Astrocyte of the spinal cord (primary cell): ENCODE measurements at regions not wholly inside any gene's neighbourhood (a gene's known extent, or its start where the extent isn't known, plus 50 kb on each side); places are given as distances from the start of the nearest gene placed in this dataset.

ENCODE experiments used
- DNase-seq: peaks from one replicate; pipeline ENCODE4 v3.0.0; 2011; ENCODE audit warnings: low read depth, low spot score
- H3K4me3 ChIP-seq: 2 replicates; pipeline ENCODE4 v1.5.1; 2011; ENCODE audit warnings: low read depth, mild to moderate bottlenecking, low read length, moderate library complexity
- in situ Hi-C: cut with HindIII; loops from 2 replicates; pipeline ENCODE4 v1.10.0; 2017; ENCODE audit warnings: low sequenced_read_pairs
- TF ChIP-seq, protein P1 (sequence below): IDR thresholded peaks from 2 replicates; pipeline ENCODE4 v1.5.1; 2012; ENCODE audit warnings: low read depth, mild to moderate bottlenecking, low read length, inconsistent platforms

DNA sequence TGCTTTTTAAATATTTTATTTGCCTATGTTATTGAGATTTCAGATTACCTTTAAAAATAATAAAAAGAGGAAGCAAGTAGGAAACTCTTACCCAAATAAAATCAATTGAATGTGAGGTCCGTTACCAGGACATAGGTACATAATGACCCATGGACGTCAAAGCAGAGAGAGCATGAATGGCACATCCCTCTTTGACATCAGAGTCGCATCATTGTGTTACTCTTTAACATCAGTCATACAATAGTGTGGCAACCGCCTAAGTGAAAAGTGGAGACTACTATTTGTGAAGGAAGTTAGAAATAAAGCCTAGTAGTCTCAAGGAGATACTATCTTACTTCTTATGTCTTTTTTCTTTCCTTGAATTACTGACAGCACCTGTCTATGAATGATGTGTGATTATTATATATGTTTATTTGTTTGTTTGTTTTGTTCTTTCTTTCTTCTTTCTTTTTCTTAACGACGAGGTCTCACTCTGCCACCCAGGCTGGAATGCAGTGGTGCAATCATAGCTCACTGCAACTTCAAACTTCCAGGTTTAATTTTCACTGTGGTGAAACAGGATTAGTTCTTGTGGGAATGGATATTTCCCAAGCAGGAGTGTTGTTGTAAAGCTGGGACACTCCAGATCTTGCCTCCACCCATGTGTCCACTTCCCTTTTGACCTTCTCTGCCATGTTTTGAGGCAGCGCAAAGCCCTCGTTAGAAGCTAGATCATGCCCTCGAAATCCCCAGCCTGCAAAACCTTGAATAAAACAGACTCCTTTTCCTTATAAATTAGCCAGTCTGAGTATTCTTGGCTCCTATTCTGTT lies 407.2 kb upstream of the NETO1 start:
- no peak for DNase-seq
- no peak overlapping the region for H3K4me3 ChIP-seq
- in situ Hi-C loops: no loop called here
- TF ChIP-seq, protein P1, sequence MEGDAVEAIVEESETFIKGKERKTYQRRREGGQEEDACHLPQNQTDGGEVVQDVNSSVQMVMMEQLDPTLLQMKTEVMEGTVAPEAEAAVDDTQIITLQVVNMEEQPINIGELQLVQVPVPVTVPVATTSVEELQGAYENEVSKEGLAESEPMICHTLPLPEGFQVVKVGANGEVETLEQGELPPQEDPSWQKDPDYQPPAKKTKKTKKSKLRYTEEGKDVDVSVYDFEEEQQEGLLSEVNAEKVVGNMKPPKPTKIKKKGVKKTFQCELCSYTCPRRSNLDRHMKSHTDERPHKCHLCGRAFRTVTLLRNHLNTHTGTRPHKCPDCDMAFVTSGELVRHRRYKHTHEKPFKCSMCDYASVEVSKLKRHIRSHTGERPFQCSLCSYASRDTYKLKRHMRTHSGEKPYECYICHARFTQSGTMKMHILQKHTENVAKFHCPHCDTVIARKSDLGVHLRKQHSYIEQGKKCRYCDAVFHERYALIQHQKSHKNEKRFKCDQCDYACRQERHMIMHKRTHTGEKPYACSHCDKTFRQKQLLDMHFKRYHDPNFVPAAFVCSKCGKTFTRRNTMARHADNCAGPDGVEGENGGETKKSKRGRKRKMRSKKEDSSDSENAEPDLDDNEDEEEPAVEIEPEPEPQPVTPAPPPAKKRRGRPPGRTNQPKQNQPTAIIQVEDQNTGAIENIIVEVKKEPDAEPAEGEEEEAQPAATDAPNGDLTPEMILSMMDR: no peak

DNA sequence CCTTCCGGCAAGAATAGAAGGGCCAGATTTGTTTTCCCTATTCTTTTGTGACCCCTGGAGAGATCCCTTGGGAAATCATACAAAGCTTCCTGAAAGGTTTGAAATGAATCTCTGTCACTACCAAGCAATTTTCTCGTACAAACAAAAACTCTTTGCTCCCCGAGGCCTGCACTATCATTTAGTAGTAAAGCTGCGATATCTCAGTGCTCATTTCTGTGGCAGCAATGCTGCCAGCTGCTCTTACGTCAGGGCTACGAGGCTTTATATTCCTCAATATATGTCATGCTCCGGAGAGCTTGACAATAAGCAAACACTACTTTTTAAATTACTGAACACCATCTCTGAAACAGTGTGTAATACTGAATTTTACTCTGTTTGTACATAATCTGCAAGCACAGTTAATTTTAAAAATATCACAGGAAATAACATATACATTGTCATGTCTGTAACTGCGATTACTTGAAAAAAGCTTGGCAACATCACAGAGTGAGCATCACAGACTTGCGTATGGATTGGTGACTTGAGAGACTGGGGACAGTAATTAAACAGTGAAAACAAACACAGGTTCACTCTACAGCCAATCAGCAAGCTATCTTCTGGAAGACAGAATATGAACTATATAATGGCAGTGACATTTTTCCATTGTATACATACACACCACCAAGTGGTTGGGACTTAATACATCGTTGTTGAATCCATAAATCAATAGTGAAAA lies 403.3 kb upstream of the NETO1 start:
- TF ChIP-seq, protein P1: no peak
- in situ Hi-C loops: no loop called here
- no peak for DNase-seq
- H3K4me3 ChIP-seq: no peak overlapping the region

DNA sequence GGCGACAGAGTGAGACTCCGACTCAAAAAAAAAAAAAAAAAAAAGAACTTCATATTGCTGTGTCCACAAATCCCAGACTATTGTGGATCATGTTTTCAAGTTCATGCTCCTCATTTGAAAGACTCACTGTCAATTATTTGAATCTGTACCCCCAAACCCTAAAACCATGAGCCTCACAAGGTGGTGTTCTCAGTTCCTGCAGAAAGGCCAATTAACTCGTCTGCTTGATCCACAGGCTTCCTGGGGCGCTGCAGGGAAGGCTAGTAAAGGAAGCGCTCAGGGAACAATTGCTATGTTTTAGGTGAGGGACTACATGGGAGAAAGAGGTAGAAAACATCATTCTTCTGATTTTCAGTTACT lies 396.8 kb upstream of the NETO1 start:
- in situ Hi-C loops: no loop called here

DNA sequence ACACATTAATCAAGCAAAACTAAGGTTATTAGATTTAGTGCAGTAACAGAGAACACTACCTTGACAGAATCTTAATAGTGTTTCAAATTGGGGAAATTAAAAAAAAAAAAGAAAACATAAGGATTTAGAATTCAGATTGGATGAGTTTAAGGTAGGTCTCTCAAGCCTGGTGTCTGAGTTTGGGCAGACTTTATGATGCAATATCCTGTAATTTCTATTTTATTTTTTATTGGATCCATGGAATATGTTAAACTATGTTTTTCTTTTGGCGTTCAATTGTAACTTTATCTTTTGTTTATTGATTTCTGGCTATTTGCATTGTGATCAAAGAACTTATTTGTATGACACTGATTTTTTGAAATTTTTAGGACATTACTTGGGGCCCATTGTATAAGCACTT lies 394.1 kb upstream of the NETO1 start:
- in situ Hi-C loops: no loop called here
- H3K4me3 ChIP-seq: no peak overlapping the region
- TF ChIP-seq, protein P1: no peak
- no peak for DNase-seq

More for the DNA sequence above, 396.8 kb upstream of the NETO1 start:
- DNase-seq: no peak
- TF ChIP-seq, protein P1: no peak
- no peak overlapping the region for H3K4me3 ChIP-seq

DNA sequence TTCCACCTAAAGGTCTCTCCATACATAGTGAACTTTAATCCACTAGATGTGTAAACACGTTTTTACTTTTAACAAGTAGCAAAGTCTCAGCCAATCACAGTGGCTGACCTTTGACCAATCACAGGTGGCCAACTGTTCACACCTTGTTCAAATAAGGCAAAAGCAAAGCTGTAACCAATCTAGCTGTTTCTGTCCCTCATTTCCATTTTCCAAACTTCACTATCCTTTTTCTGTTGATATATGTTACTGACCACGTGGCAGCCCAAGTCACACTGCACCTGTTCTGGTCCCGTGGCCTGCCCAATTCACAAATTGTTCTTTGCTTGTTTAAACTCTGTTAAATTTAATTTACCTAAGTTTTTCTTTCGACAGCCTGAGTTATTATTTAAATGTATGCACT lies 393.5 kb upstream of the NETO1 start:
- DNase-seq: no peak
- in situ Hi-C loops: no loop called here
- no peak overlapping the region for H3K4me3 ChIP-seq
- TF ChIP-seq, protein P1: no peak

DNA sequence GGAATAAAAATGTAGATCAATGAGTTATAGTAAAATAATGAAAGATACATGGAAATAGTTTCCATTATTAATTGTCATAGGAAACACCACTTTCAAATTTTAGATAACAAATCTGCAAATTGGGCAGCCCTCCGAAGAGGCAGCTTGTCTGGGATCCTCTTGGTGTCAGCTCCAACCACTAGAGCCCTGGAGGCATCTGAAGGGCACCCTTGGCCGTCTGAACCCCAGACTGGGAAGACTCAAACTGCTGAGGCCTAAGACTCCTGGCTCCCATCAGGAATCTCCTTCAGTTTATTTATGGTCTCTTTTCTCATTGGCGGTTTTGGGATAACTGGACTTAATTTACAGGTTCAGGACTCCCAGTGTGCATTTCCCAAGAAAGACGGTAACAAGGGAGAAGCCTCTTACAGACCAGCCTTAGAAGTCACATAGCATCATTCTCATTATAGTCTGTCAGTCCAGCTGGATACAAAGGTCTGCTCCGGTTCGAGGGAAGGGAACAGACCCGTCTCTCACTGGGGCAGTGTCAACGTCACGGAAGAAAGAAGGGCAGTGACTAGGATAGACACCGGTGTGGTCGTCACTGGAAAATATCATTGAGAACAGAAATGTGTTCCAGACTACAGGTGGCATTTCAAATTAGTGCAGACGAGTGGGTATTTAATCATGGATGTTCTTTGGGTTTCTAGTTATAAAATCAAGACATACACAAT lies 390.7 kb upstream of the NETO1 start:
- in situ Hi-C loops: no loop called here
- no peak for DNase-seq
- H3K4me3 ChIP-seq: no peak overlapping the region
- TF ChIP-seq, protein P1: no peak
